ENCODE measurements at regions not wholly inside any gene's neighbourhood (a gene's known extent, or its start where the extent isn't known, plus 50 kb on each side); places are given as distances from the start of the nearest gene placed in this dataset.

DNA sequence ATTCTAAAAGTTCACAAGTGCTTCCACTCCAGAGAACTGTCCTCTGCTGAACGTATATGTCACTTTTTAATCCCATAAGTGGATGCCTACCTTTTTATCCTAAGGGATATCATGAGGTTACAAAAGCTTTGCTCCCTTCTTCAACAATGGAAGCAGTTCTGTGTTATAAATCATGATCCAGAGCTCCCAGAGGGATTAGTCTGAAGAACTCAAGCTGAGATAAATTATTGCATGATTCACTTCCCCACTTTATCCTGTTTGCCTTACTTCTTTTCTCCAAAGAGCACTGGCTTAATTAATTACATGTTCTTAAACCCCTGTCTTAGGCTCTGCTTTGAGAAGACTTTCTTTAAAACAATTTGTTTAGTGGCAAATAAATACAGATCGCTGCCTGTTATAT is 246.7 kb downstream of the PCDH17 start:
- TF ChIP-seq, protein P1, sequence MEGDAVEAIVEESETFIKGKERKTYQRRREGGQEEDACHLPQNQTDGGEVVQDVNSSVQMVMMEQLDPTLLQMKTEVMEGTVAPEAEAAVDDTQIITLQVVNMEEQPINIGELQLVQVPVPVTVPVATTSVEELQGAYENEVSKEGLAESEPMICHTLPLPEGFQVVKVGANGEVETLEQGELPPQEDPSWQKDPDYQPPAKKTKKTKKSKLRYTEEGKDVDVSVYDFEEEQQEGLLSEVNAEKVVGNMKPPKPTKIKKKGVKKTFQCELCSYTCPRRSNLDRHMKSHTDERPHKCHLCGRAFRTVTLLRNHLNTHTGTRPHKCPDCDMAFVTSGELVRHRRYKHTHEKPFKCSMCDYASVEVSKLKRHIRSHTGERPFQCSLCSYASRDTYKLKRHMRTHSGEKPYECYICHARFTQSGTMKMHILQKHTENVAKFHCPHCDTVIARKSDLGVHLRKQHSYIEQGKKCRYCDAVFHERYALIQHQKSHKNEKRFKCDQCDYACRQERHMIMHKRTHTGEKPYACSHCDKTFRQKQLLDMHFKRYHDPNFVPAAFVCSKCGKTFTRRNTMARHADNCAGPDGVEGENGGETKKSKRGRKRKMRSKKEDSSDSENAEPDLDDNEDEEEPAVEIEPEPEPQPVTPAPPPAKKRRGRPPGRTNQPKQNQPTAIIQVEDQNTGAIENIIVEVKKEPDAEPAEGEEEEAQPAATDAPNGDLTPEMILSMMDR (IDR thresholded peaks at IDR 0.05; ENCODE audit: poor library complexity, severe bottlenecking), result no peak
- TF ChIP-seq REST (IDR thresholded peaks at IDR 0.05; ENCODE audit: borderline replicate concordance) (no peak), POLR2AphosphoS5 (IDR thresholded peaks at IDR 0.05) (no peak), EZH2 (IDR thresholded peaks at IDR 0.05; ENCODE audit: borderline replicate concordance, insufficient read depth, low read length, poor library complexity, severe bottlenecking) (no peak), EP300 (conservative IDR thresholded peaks at IDR 0.05; ENCODE audit: poor library complexity, severe bottlenecking) (no peak), TAF1 (IDR thresholded peaks at IDR 0.05; ENCODE audit: low read depth) (no peak), SMC3 (conservative IDR thresholded peaks at IDR 0.05; ENCODE audit: poor library complexity) (no peak)
